ENCODE measurements at regions not wholly inside any gene's neighbourhood (a gene's known extent, or its start where the extent isn't known, plus 50 kb on each side); places are given as distances from the start of the nearest gene placed in this dataset.

GRCh38 chr4:35604724-35605123 lies 639.6 kb downstream of the ARAP2 start:
- Histone ChIP-seq H3F3A (ENCODE audit: insufficient read depth, low read length) (no peaks in the 10 kb centered on the region), H3K9ac (ENCODE audit: low read length) (no peak overlapping the region), H3K79me2 (ENCODE audit: insufficient read depth, low read length) (no peaks in the 10 kb centered on the region), H3K4me1 (ENCODE audit: insufficient read depth, low read length, severe bottlenecking) (no peaks in the 10 kb centered on the region), H2AFZ (ENCODE audit: low read length) (no peak overlapping the region), H3K9me2 (ENCODE audit: low read depth, low read length) (no peaks in the 10 kb centered on the region), H3K27ac (ENCODE audit: low read depth, low read length, poor library complexity, severe bottlenecking) (no peak overlapping the region), H3K27me3 (ENCODE audit: insufficient read depth, low read length) (no peaks in the 10 kb centered on the region), H3K4me3 (ENCODE audit: low read depth, low read length, poor library complexity, severe bottlenecking) (no peak overlapping the region), H3K36me3 (ENCODE audit: insufficient read depth, low read length) (no peaks in the 10 kb centered on the region), H3K4me2 (ENCODE audit: low read length) (no peak overlapping the region), H3K9me3 (ENCODE audit: low read length) (no peaks in the 10 kb centered on the region), H4K20me1 (ENCODE audit: insufficient read depth, low read length) (no peaks in the 10 kb centered on the region)
- no peak for TF ChIP-seq CTCF (IDR thresholded peaks at IDR 0.05; ENCODE audit: low read length)
- no peak for TF ChIP-seq EZH2 (IDR thresholded peaks at IDR 0.05; ENCODE audit: borderline replicate concordance, low read length)

GRCh38 chr4:35608205-35608604 lies 636.1 kb downstream of the ARAP2 start:
- H3K9ac ChIP-seq (ENCODE audit: low read length), result no peak overlapping the region
- no peak overlapping the region for H3K27ac ChIP-seq (ENCODE audit: low read depth, low read length, poor library complexity, severe bottlenecking)
- H3K36me3 ChIP-seq (ENCODE audit: insufficient read depth, low read length), result no peaks in the 10 kb centered on the region
- no peaks in the 10 kb centered on the region for H3K27me3 ChIP-seq (ENCODE audit: insufficient read depth, low read length)
- H3K4me1 ChIP-seq (ENCODE audit: insufficient read depth, low read length, severe bottlenecking), result no peaks in the 10 kb centered on the region
- H3K4me3 ChIP-seq (ENCODE audit: low read depth, low read length, poor library complexity, severe bottlenecking), result no peak overlapping the region
- no peaks in the 10 kb centered on the region for H3K79me2 ChIP-seq (ENCODE audit: insufficient read depth, low read length)
- H3K9me3 ChIP-seq (ENCODE audit: low read length), result no peaks in the 10 kb centered on the region
- no peaks in the 10 kb centered on the region for H3K9me2 ChIP-seq (ENCODE audit: low read depth, low read length)
- H2AFZ ChIP-seq (ENCODE audit: low read length), result no peak overlapping the region
- H4K20me1 ChIP-seq (ENCODE audit: insufficient read depth, low read length), result no peaks in the 10 kb centered on the region
- no peak overlapping the region for H3K4me2 ChIP-seq (ENCODE audit: low read length)
- no peak for TF ChIP-seq CTCF (IDR thresholded peaks at IDR 0.05; ENCODE audit: low read length)
- no peak for TF ChIP-seq EZH2 (IDR thresholded peaks at IDR 0.05; ENCODE audit: borderline replicate concordance, low read length)
- no peaks in the 10 kb centered on the region for H3F3A ChIP-seq (ENCODE audit: insufficient read depth, low read length)

GRCh38 chr4:35614120-35614519 lies 630.2 kb downstream of the ARAP2 start:
- no peaks in the 10 kb centered on the region for H3K79me2 ChIP-seq (ENCODE audit: insufficient read depth, low read length)
- H2AFZ ChIP-seq (ENCODE audit: low read length), result no peak overlapping the region
- no peak for TF ChIP-seq EZH2 (IDR thresholded peaks at IDR 0.05; ENCODE audit: borderline replicate concordance, low read length)
- no peak for TF ChIP-seq CTCF (IDR thresholded peaks at IDR 0.05; ENCODE audit: low read length)
- H3K4me1 ChIP-seq (ENCODE audit: insufficient read depth, low read length, severe bottlenecking), result no peaks in the 10 kb centered on the region
- no peaks in the 10 kb centered on the region for H3K36me3 ChIP-seq (ENCODE audit: insufficient read depth, low read length)
- no peak overlapping the region for H3K4me3 ChIP-seq (ENCODE audit: low read depth, low read length, poor library complexity, severe bottlenecking)
- no peaks in the 10 kb centered on the region for H3K9me3 ChIP-seq (ENCODE audit: low read length)
- no peaks in the 10 kb centered on the region for H3K27me3 ChIP-seq (ENCODE audit: insufficient read depth, low read length)
- no peaks in the 10 kb centered on the region for H4K20me1 ChIP-seq (ENCODE audit: insufficient read depth, low read length)
- H3K4me2 ChIP-seq (ENCODE audit: low read length), result no peak overlapping the region
- H3K9me2 ChIP-seq (ENCODE audit: low read depth, low read length), result no peaks in the 10 kb centered on the region
- no peak overlapping the region for H3K9ac ChIP-seq (ENCODE audit: low read length)
- H3F3A ChIP-seq (ENCODE audit: insufficient read depth, low read length), result no peaks in the 10 kb centered on the region
- no peak overlapping the region for H3K27ac ChIP-seq (ENCODE audit: low read depth, low read length, poor library complexity, severe bottlenecking)

Data from OCI-LY1 (cell line).